Motor neuron (in vitro differentiated cells): ENCODE measurements at regions not wholly inside any gene's neighbourhood (a gene's known extent, or its start where the extent isn't known, plus 50 kb on each side); places are given as distances from the start of the nearest gene placed in this dataset.

Source experiments
- ATAC-seq, 8 experiments: fragments of 200-7000 bp; cut with Tn5 transposase; replicated peaks in 6 of 8; 2 replicates each; pipeline ENCODE4 v1.8.0; 2021; ENCODE audit warnings: mild to moderate bottlenecking in 8 of 8, moderate library complexity in 8 of 8
- H3K27ac ChIP-seq, 2 donors: fragments of 250-450 bp; sonication (Bioruptor Pico); 2 replicates each; pipeline ENCODE4 v1.9.0; 2021; ENCODE audit warnings: antibody characterized with exemption in 2 of 2, mild to moderate bottlenecking in 2 of 2, moderate library complexity in 1 of 2
- H3K4me1 ChIP-seq, 2 donors: fragments of 250-450 bp; sonication (Bioruptor Pico); replicated peaks in 1 of 2; 2 replicates each; pipeline ENCODE4 v1.6.1; 2021; ENCODE audit warnings: antibody characterized with exemption in 2 of 2, mild to moderate bottlenecking in 2 of 2, moderate library complexity in 1 of 2
- H3K4me3 ChIP-seq, 5 donors: fragments of 250-450 bp; sonication (Bioruptor Pico); 2 replicates each; pipeline ENCODE4 v1.9.0; 2021; ENCODE audit warnings: antibody characterized with exemption in 5 of 5, mild to moderate bottlenecking in 5 of 5, moderate library complexity in 4 of 5
- WGBS, 10 experiments: fragments of 450-650 bp; shearing (Covaris generic); methylation state at CpG; one replicate each; pipeline ENCODE4 v1.0.0; 2022; 5-methylcytosine and 5-hydroxymethylcytosine counted together
- in situ Hi-C, 9 experiments: fragments of 400-800 bp; cut with MboI; loops; one replicate each; pipeline ENCODE4 v1.15.0; 2021; ENCODE audit warnings: low sequenced_read_pairs in 9 of 9, low pct_unique_long_range_greater_than_20kb in 2 of 9; ENCODE audit not compliant: unreplicated experiment in 9 of 9

GRCh38 chr3:22951910-22952309 lies 251.2 kb upstream of the UBE2E2 start:
- in situ Hi-C loops = no loop called here
- Histone ChIP-seq H3K4me3 (no peak overlapping the region), H3K4me1 (peaks cover 8 to 10% of the 10 kb centered on the region in 2 donors), H3K27ac (no peak overlapping the region)
- ATAC-seq = peak in 3 of 8 experiments; percentile 15 to 51 (median 32)

DNA sequence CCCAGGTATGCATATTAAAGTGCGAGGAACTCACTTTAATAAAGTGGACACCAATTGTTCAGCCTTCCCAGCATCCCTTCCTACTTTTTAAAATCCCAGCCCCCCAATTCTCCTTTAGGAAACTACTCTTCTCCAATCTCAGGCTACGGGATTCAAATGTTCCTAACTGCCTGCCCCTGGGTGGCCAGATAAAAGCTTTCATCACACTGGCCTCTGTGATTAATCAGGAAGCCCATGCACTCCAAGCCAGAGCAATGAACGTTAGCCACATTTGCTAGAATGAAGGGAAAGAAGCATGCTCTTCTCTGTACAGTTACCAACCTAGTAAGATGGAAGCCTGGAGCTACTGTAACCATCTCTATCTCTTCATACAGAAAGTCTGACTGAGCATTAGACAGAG lies 250.3 kb upstream of the UBE2E2 start:
- no peak for ATAC-seq
- WGBS, 10 experiments = 29 to 100% (median 85%) methylated on average over 1 to 3 of the region's 3 CpGs; no CpG with 5 or more reads in 4 of the 10 experiments
- no peak overlapping the region for H3K27ac ChIP-seq
- H3K4me1 ChIP-seq = peaks cover 8 to 10% of the 10 kb centered on the region in 2 donors
- H3K4me3 ChIP-seq = no peak overlapping the region
- in situ Hi-C loops = no loop called here

DNA sequence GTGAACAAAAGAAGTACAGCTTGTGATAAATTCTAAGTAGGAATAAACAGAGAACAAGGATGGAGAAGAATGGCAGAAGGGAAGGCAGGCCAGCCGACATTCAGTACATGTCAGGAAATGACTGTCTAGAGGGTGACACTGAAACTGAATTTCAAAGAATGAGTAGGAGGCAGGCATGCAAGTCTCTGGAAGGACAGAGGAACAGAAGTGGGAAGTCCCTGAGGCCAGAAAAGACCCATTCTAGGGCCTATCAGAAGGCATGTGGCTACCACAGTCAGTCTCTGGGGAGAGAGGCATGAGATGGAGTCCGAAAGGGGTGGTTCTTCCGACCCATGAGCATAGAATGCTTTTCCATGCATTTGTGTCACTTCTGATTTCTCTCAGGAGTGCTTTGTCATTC lies 243.5 kb upstream of the UBE2E2 start:
- in situ Hi-C loops = no loop called here
- no peak overlapping the region for H3K27ac ChIP-seq
- 0 to 100% (median 55%) methylated on average over 1 to 3 of the region's 3 CpGs; no CpG with 5 or more reads in 2 of the 10 experiments for WGBS, 10 experiments
- H3K4me3 ChIP-seq = no peak overlapping the region
- peak in 2 of 8 experiments; percentile 16 to 37 for ATAC-seq
- H3K4me1 ChIP-seq = peaks cover 10 to 12% of the 10 kb centered on the region in 2 donors

- ATAC-seq = peak in 6 of 8 experiments; percentile 28 to 77 (median 50)
- 0 to 44% (median 9%) methylated on average over 1 to 8 of the region's 8 CpGs for WGBS, 10 experiments
- in situ Hi-C loops = no loop called here
- no peak overlapping the region for H3K4me3 ChIP-seq
- H3K27ac ChIP-seq = no peak overlapping the region
- H3K4me1 ChIP-seq = peaks cover 10 to 12% of the 10 kb centered on the region in 2 donors
Measured at GRCh38 chr3:22960105-22960984, 242.8 kb upstream of the UBE2E2 start.

DNA sequence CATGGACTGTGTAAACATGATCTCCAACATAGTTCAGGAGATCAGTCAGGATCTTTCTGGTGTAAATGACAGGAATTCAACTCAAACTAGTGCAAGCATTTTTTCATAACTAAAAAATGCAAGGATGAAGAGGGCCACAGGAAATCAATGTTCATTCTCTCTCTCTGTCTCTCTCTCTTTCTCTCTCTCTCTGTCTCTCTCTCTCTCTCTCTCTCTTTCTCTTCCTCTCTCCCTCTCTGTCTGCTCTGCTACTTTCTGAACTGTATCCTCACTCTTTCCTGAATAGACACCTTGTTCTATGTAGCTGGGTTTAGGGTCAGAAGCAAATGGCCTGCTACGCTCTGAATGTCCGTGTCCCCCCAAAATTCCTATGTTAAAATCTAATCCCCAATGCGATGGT lies 240.9 kb upstream of the UBE2E2 start:
- Histone ChIP-seq H3K27ac (no peak overlapping the region), H3K4me3 (no peak overlapping the region), H3K4me1 (peaks cover 0 to 4% of the 10 kb centered on the region in 2 donors)
- ATAC-seq = no peak
- in situ Hi-C loops = no loop called here
- WGBS, 10 experiments = 45 to 100% (median 83%) methylated on average over 1 to 3 of the region's 3 CpGs; no CpG with 5 or more reads in 1 of the 10 experiments

- no peaks in the 10 kb centered on the region for H3K4me1 ChIP-seq
- no peak overlapping the region for H3K27ac ChIP-seq
- in situ Hi-C loops = no loop called here
- ATAC-seq = no peak
- no peak overlapping the region for H3K4me3 ChIP-seq
Measured at GRCh38 chr3:22966349-22966748, 236.8 kb upstream of the UBE2E2 start.

DNA sequence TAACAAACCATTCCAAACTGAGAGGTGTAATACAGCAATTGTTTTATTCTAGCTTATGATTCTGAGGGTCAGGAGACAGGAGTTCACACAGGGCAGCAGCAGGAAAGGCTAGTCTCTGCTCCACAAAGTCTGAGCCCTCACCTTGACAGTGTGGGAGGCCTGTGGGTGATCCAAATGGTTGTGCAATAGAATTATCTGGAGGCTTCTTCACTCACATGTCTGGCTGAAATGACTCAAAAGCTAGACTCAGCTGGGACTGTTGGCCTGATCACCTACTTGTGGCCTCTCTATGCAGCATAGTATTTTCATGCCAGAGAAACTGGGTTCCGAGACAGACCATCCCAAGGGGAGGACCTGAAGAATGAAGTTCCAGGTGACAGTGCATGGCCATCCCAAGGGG lies 233.9 kb upstream of the UBE2E2 start:
- no peak for ATAC-seq
- H3K4me3 ChIP-seq = no peak overlapping the region
- in situ Hi-C loops = no loop called here

DNA sequence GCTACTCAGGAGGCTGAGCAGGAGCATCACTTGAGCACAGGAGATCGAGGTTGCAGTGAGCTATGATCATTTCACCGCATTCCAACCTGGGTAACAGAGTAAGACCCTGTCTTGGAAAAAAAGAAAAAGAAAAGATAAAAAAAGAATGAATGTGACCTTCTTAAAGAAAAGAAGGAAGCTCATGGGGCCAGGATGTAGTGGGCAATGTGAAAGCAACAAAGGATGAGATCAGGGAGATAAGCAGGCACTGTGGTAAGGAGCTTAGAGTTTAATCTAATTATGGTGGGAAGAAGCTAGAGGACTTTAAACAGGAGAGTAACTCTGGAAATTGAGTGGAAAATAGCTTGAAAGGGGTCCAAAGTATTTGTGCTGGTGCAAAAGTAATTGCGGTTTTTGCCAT lies 231.6 kb upstream of the UBE2E2 start:
- ATAC-seq = no peak
- in situ Hi-C loops = no loop called here
- 53 to 96% (median 89%) methylated on average over 2 to 3 of the region's 3 CpGs for WGBS, 10 experiments

More for the DNA sequence above, 233.9 kb upstream of the UBE2E2 start:
- Histone ChIP-seq H3K27ac (no peak overlapping the region), H3K4me1 (no peaks in the 10 kb centered on the region)
- 33 to 83% methylated on average over 1 of the region's 1 CpG; no CpG with 5 or more reads in 8 of the 10 experiments for WGBS, 10 experiments

DNA sequence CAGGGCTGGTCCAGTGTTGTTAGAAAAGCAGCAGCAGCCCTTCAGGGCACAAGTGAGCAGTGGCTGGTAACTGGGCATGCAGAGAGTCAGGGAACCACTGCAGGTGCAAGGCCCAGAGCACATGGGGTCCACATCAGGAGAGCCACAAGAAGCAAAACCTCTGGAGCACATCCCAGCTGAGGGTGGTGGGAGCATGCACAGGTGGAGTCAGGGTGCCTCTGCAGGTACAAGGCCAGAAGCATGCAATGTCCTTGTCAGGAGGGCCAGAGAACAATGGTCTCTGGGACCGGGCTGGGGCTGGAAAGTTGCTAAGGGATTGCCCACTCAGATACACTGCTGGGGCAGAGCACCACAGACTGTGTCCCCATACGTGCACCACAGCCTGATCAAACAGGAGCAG lies 226.1 kb upstream of the UBE2E2 start:
- H3K4me3 ChIP-seq = no peak overlapping the region
- H3K27ac ChIP-seq = no peak overlapping the region
- WGBS, 10 experiments = 80 to 100% (median 100%) methylated on average over 1 of the region's 2 CpGs; no CpG with 5 or more reads in 5 of the 10 experiments
- H3K4me1 ChIP-seq = peaks cover 0 to 15% of the 10 kb centered on the region in 2 donors
- in situ Hi-C loops = no loop called here
- no peak for ATAC-seq

More for the DNA sequence above, 231.6 kb upstream of the UBE2E2 start:
- Histone ChIP-seq H3K4me3 (no peak overlapping the region), H3K4me1 (no peaks in the 10 kb centered on the region), H3K27ac (no peak overlapping the region)

DNA sequence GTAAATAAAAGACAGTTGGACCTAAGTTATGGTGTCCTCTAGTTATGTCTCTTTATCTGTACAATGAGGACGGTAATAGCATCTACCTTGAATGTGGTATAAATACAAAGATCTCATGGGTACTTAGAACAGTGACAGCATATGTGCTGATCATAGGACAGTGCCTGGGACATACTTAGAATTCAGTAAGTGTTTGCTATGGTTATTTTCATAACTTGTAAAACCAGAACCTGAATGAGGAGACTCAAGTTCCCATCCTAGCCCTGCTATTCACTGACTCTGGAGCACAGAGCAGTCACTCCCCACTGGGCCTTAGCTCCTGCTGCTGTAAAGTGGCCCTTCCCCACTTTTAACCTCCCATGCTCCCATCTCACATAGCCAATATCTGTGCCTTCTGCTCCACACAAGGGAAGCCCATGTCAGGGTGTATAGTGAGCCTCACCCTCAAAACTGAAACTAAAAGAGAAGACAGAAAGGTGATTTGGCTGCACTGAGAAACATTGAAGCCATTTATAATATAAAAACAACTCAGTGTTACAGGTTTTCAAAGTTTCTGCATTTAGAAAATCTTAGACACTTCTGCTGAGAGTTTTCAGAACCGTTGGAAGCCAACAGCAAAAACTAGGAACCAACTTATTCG lies 225.4 kb upstream of the UBE2E2 start:
- H3K27ac ChIP-seq = no peak overlapping the region
- H3K4me3 ChIP-seq = no peak overlapping the region
- 45 to 100% (median 72%) methylated on average over 1 to 3 of the region's 3 CpGs; no CpG with 5 or more reads in 2 of the 10 experiments for WGBS, 10 experiments
- peaks cover 0 to 15% of the 10 kb centered on the region in 2 donors for H3K4me1 ChIP-seq
- no peak for ATAC-seq
- in situ Hi-C loops = no loop called here

DNA sequence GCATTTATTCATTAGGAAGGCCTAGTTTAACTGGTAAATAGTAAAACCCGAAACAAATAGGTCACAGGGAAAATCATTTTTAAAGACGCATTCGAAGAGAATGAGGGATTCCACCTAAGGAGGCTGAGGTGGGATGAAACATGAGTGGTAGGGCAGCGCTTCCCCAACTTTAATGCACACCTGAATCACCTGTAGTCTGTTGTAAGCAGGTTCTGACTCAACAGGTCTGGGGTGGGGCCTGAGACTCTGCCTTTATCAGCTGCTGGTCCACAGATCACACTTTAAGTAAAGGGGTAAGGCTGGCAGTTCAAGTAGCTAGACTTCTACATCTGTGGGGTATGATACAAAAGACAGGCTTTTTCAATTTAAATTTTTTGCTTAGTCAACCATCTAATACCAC lies 223.5 kb upstream of the UBE2E2 start:
- 44 to 100% (median 92%) methylated on average over 1 to 4 of the region's 4 CpGs; no CpG with 5 or more reads in 1 of the 10 experiments for WGBS, 10 experiments
- H3K4me3 ChIP-seq = no peak overlapping the region
- no peak for ATAC-seq
- H3K4me1 ChIP-seq = peaks cover 0 to 20% of the 10 kb centered on the region in 2 donors
- in situ Hi-C loops = no loop called here
- H3K27ac ChIP-seq = no peak overlapping the region

- H3K4me1 ChIP-seq = peaks cover 0 to 20% of the 10 kb centered on the region in 2 donors
- in situ Hi-C loops = no loop called here
- no peak for ATAC-seq
- 65 to 94% (median 88%) methylated on average over 2 to 7 of the region's 7 CpGs; no CpG with 5 or more reads in 1 of the 10 experiments for WGBS, 10 experiments
- no peak overlapping the region for H3K4me3 ChIP-seq
- H3K27ac ChIP-seq = no peak overlapping the region
Measured at GRCh38 chr3:22980346-22980745, 222.8 kb upstream of the UBE2E2 start.

GRCh38 chr3:22981166-22981565 lies 222.0 kb upstream of the UBE2E2 start:
- no peak overlapping the region for H3K4me3 ChIP-seq
- no peak overlapping the region for H3K27ac ChIP-seq
- ATAC-seq = peak in 4 of 8 experiments; percentile 14 to 95 (median 62)
- in situ Hi-C loops = no loop called here
- peaks cover 0 to 20% of the 10 kb centered on the region in 2 donors for H3K4me1 ChIP-seq
- 42 to 93% (median 74%) methylated on average over 1 to 3 of the region's 3 CpGs for WGBS, 10 experiments
